ENCODE measurements at regions not wholly inside any gene's neighbourhood (a gene's known extent, or its start where the extent isn't known, plus 50 kb on each side); places are given as distances from the start of the nearest gene placed in this dataset.
A peak's percentile ranks its signal among the peaks of the same experiment; 100 is the strongest.

DNA sequence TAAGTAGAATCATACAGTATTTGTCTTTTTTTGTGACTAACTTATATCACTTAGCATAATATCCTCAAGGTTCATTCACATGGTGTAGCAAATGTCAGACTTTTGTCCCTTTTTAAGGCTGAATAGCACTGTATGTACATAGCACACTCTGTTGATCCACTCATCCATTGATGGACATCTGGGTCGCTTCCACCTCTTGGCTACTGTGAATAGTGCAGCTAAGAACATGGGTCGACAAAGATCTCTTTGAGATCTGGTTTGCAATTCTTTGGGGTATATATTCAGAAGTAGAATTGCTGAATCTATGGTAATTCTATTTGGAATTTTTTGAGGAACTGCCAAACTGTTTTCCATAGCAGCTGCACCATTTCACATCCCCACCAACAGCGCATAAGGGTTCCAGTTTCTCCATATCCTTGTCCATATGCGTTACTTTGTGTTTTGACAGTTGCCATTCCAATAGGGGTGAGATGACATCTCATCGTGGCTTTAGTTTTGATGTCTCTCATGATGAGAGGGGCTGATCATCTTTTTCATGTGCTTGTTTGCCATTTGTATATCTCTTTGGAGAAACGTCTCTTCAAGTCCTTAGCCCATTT lies 73.9 kb downstream of the GLRX5 start:
- no peak for TF ChIP-seq POLR2A (IDR thresholded peaks at IDR 0.05)
- TF ChIP-seq, protein P1, sequence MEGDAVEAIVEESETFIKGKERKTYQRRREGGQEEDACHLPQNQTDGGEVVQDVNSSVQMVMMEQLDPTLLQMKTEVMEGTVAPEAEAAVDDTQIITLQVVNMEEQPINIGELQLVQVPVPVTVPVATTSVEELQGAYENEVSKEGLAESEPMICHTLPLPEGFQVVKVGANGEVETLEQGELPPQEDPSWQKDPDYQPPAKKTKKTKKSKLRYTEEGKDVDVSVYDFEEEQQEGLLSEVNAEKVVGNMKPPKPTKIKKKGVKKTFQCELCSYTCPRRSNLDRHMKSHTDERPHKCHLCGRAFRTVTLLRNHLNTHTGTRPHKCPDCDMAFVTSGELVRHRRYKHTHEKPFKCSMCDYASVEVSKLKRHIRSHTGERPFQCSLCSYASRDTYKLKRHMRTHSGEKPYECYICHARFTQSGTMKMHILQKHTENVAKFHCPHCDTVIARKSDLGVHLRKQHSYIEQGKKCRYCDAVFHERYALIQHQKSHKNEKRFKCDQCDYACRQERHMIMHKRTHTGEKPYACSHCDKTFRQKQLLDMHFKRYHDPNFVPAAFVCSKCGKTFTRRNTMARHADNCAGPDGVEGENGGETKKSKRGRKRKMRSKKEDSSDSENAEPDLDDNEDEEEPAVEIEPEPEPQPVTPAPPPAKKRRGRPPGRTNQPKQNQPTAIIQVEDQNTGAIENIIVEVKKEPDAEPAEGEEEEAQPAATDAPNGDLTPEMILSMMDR (IDR thresholded peaks at IDR 0.05) = no peak
- no peak for DNase-seq
- Histone ChIP-seq H3K36me3 (replicated peaks in 1 of 2) (no peaks in the 10 kb centered on the region), H3K27ac (no peak overlapping the region), H3K9me3 (replicated peaks in 1 of 3) (no peaks in the 10 kb centered on the region), H3K4me1 (replicated peaks in 1 of 2) (no peaks in the 10 kb centered on the region), H3K27me3 (no peaks in the 10 kb centered on the region), H3K4me3 (no peak overlapping the region)
- 59 to 74% (median 68%) methylated on average over 6 of the region's 6 CpGs for WGBS, 4 donors
- intact Hi-C loops (cut with DNase I) = loop anchor here (5.0 kb wide), 2 partner anchors 74 to 79 kb away; partner anchors contain the start of gene TCL1B (in 1 of the 2)

GRCh38 chr14:95609398-95609990 lies 74.6 kb downstream of the GLRX5 start:
- Histone ChIP-seq H3K36me3 (replicated peaks in 1 of 2) (no peaks in the 10 kb centered on the region), H3K4me1 (replicated peaks in 1 of 2) (no peaks in the 10 kb centered on the region), H3K4me3 (no peak overlapping the region), H3K27ac (no peak overlapping the region), H3K27me3 (no peaks in the 10 kb centered on the region), H3K9me3 (replicated peaks in 1 of 3) (no peaks in the 10 kb centered on the region)
- intact Hi-C loops (cut with DNase I) = loop anchor here (5.0 kb wide), 2 partner anchors 73 to 78 kb away; partner anchors contain the start of gene TCL1B (in 1 of the 2)
- peak; percentile 49 to 78 (median 66) for DNase-seq
- no peak for TF ChIP-seq POLR2A (IDR thresholded peaks at IDR 0.05)
- TF ChIP-seq, protein P1 (IDR thresholded peaks at IDR 0.05) = peak; percentile 50 to 68 (median 64)
- 35 to 38% (median 37%) methylated on average over 7 of the region's 7 CpGs for WGBS, 4 donors

- Histone ChIP-seq H3K36me3 (replicated peaks in 1 of 2) (no peaks in the 10 kb centered on the region), H3K4me3 (no peak overlapping the region), H3K27ac (no peak overlapping the region), H3K9me3 (replicated peaks in 1 of 3) (no peaks in the 10 kb centered on the region), H3K27me3 (no peaks in the 10 kb centered on the region), H3K4me1 (replicated peaks in 1 of 2) (no peaks in the 10 kb centered on the region)
- TF ChIP-seq, protein P1 (IDR thresholded peaks at IDR 0.05) = no peak
- TF ChIP-seq POLR2A (IDR thresholded peaks at IDR 0.05) = no peak
- intact Hi-C loops (cut with DNase I) = no loop called here
- 67 to 75% (median 71%) methylated on average over 8 of the region's 8 CpGs for WGBS, 4 donors
- DNase-seq = no peak
Observed at GRCh38 chr14:95611293-95611880, 74.8 kb upstream of the TCL1B start.

- intact Hi-C loops (cut with DNase I) = no loop called here
- Histone ChIP-seq H3K4me1 (replicated peaks in 1 of 2) (no peaks in the 10 kb centered on the region), H3K27ac (no peak overlapping the region), H3K4me3 (no peak overlapping the region), H3K9me3 (replicated peaks in 1 of 3) (no peaks in the 10 kb centered on the region), H3K27me3 (no peaks in the 10 kb centered on the region), H3K36me3 (replicated peaks in 1 of 2) (no peaks in the 10 kb centered on the region)
- DNase-seq = peak in 2 of 7 donors; percentile 11 to 16
- WGBS, 4 donors = 85 to 87% (median 86%) methylated on average over 3 to 5 of the region's 5 CpGs
- no peak for TF ChIP-seq POLR2A (IDR thresholded peaks at IDR 0.05)
- TF ChIP-seq, protein P1 (IDR thresholded peaks at IDR 0.05) = no peak
Observed at GRCh38 chr14:95614349-95614748, 71.9 kb upstream of the TCL1B start.

Measured in adrenal gland (tissue), 9 donors.